ENCODE measurements at regions not wholly inside any gene's neighbourhood (a gene's known extent, or its start where the extent isn't known, plus 50 kb on each side); places are given as distances from the start of the nearest gene placed in this dataset.

DNA sequence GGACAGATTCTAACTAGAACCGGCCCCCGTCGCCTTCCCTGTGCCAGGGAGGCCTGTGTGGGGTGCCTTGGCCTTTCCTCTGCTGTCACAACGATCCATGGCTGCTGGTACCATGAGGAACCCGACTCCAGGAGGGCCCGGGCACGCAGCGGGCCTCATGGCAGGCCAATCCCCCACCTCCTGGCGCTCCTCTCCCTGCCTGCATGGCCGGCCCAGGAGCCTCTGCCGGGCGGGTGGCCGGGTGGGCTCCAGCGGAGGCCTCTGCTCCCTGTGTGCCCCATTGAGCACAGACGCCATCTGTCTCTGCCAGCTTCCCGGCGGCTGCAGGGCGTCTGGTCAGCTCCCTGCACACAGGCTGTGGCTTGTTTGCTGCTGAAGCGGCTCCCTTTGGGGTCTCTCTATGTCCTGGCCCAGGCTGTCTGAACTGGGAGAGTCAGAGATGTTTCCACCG lies 86.5 kb downstream of the MYEOV start:
- H3K9ac ChIP-seq = no peak overlapping the region
- no peak overlapping the region for H3K4me2 ChIP-seq
- H4K20me1 ChIP-seq (ENCODE audit: insufficient read depth) = no peaks in the 10 kb centered on the region
- no peak overlapping the region for H2AFZ ChIP-seq (ENCODE audit: low read depth)
- ChIA-PET POLR2A (no interaction called here), CTCF (interaction anchor here (1.1 to 3.5 kb wide), 2 partner anchors 263 to 265 kb away, joined by 3 to 18 read pairs; no protein-coding TSS in a partner anchor)
- TF ChIP-seq RXRA (IDR thresholded peaks at IDR 0.05; ENCODE audit: borderline replicate concordance, low read depth) (no peak), RAD21 (IDR thresholded peaks at IDR 0.05; ENCODE audit: low read length) (peak; percentile 1; the same call in 1 of the 2 replicates)
- no peaks in the 10 kb centered on the region for H3K27me3 ChIP-seq (ENCODE audit: insufficient read depth)
- no peaks in the 10 kb centered on the region for H3K79me2 ChIP-seq (ENCODE audit: insufficient read depth)
- no peak overlapping the region for H3K4me3 ChIP-seq (ENCODE audit: low read depth in 2 of 2, low read length in 1 of 2)
- peak overlapping the region in 1 of 2 experiments; percentile 76; a peak in 2 of 4 replicates for H3K27ac ChIP-seq (ENCODE audit: low read depth in 2 of 2, low read length in 1 of 2)
- DNase-seq = peak; percentile 80
- H3F3A ChIP-seq (replicated peaks; ENCODE audit: insufficient read depth) = no peaks in the 10 kb centered on the region
- 77% methylated on average over 5 of the region's 20 CpGs for WGBS (ENCODE audit: low lambda C conversion rate)
- no peaks in the 10 kb centered on the region for H3K36me3 ChIP-seq (replicated peaks in 1 of 2; ENCODE audit: control insufficient read depth in 1 of 2, insufficient read depth in 2 of 2, low read length in 1 of 2)
- H3K9me2 ChIP-seq = no peaks in the 10 kb centered on the region
- peaks cover 0 to 13% of the 10 kb centered on the region in 2 experiments; a peak in 1 of 4 replicates for H3K4me1 ChIP-seq (ENCODE audit: control insufficient read depth in 1 of 2, insufficient read depth in 2 of 2, low read depth in 1 of 2, low read length in 1 of 2)
- no peaks in the 10 kb centered on the region for H3K9me3 ChIP-seq

DNA sequence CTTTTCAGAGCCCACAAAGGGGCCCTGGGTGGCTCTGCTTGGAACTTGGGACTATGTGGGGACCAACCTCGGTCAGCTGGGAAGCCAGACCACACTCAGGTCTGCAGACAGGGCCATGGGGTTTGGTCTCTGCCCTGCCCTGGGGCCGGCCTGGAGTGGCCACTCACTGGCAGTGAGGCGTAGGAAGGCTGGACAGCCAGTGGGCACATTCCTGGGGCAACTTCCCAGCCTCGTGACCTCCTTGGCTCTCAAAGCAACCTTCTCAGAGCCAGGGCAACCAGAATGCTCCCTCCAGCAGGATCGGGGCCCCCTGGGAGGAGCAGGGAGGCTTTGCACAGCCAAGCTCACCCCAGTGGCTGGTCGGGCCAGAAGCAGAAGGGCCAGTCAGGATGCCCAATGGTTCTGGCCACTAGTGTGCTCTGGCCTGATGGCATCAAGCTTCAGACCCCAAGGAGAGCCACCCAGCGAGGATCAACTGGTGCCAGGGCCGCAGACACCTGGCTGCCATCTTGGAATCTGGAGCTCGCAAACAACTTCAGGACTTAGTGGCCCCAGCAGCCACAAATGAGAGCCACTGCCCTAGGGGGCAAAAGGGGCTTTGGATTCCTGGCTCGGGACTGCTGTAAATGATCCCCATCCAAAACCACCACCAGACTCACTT lies 87.1 kb downstream of the MYEOV start:
- no peak overlapping the region for H3K9ac ChIP-seq
- TF ChIP-seq TEAD4 (IDR thresholded peaks at IDR 0.05; ENCODE audit: borderline replicate concordance, insufficient read depth) (no peak), GATA2 (CRISPR knock-in tag; IDR thresholded peaks at IDR 0.05) (no peak), RCOR1 (IDR thresholded peaks at IDR 0.05; ENCODE audit: low read length) (no peak), PBX3 (IDR thresholded peaks at IDR 0.05) (no peak), MEF2A (IDR thresholded peaks at IDR 0.05; ENCODE audit: borderline replicate concordance, low read depth) (no peak), YY1 (IDR thresholded peaks at IDR 0.05; ENCODE audit: low read depth) (no peak), RAD21 (IDR thresholded peaks at IDR 0.05; ENCODE audit: low read length) (no peak), TAF1 (IDR thresholded peaks at IDR 0.05; ENCODE audit: borderline replicate concordance, low read depth, low read length) (no peak), CTCF (IDR thresholded peaks at IDR 0.05) (no peak), TCF12 (IDR thresholded peaks at IDR 0.05) (no peak), RXRA (IDR thresholded peaks at IDR 0.05; ENCODE audit: borderline replicate concordance, low read depth) (no peak), NRF1 (IDR thresholded peaks at IDR 0.05; ENCODE audit: low read depth, low read length) (no peak), FOXJ3 (CRISPR knock-in tag; IDR thresholded peaks at IDR 0.05) (no peak)
- TF ChIP-seq, protein P1, sequence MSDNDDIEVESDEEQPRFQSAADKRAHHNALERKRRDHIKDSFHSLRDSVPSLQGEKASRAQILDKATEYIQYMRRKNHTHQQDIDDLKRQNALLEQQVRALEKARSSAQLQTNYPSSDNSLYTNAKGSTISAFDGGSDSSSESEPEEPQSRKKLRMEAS (IDR thresholded peaks at IDR 0.05; ENCODE audit: low read depth) = no peak
- no peak for DNase-seq
- peaks cover 0 to 12% of the 10 kb centered on the region in 2 experiments; a peak in 1 of 4 replicates for H3K4me1 ChIP-seq (ENCODE audit: control insufficient read depth in 1 of 2, insufficient read depth in 2 of 2, low read depth in 1 of 2, low read length in 1 of 2)
- H3K4me2 ChIP-seq = no peak overlapping the region
- ChIA-PET CTCF (interaction anchor here (1.1 to 3.5 kb wide), 3 partner anchors 250 to 265 kb away, joined by 3 to 18 read pairs (median 4); no protein-coding TSS in a partner anchor), POLR2A (no interaction called here)
- H3K9me2 ChIP-seq = no peaks in the 10 kb centered on the region
- H3K36me3 ChIP-seq (replicated peaks in 1 of 2; ENCODE audit: control insufficient read depth in 1 of 2, insufficient read depth in 2 of 2, low read length in 1 of 2) = no peaks in the 10 kb centered on the region
- H3K79me2 ChIP-seq (ENCODE audit: insufficient read depth) = no peaks in the 10 kb centered on the region
- WGBS (ENCODE audit: low lambda C conversion rate) = 89% methylated on average over 6 of the region's 10 CpGs
- H3K9me3 ChIP-seq = no peaks in the 10 kb centered on the region
- no peaks in the 10 kb centered on the region for H4K20me1 ChIP-seq (ENCODE audit: insufficient read depth)
- H3K4me3 ChIP-seq (ENCODE audit: low read depth in 2 of 2, low read length in 1 of 2) = no peak overlapping the region
- no peak overlapping the region for H2AFZ ChIP-seq (ENCODE audit: low read depth)
- H3F3A ChIP-seq (replicated peaks; ENCODE audit: insufficient read depth) = no peaks in the 10 kb centered on the region
- H3K27ac ChIP-seq (ENCODE audit: low read depth in 2 of 2, low read length in 1 of 2) = peak overlapping the region in 1 of 2 experiments; percentile 76; a peak in 2 of 4 replicates
- no peaks in the 10 kb centered on the region for H3K27me3 ChIP-seq (ENCODE audit: insufficient read depth)
